ENCODE measurements at regions not wholly inside any gene's neighbourhood (a gene's known extent, or its start where the extent isn't known, plus 50 kb on each side); places are given as distances from the start of the nearest gene placed in this dataset.
"Not testable (repeated sequence)": the region's sequence is repeated elsewhere in the genome, so short reads cannot be mapped to it uniquely, and the experiment has no call there.

DNA sequence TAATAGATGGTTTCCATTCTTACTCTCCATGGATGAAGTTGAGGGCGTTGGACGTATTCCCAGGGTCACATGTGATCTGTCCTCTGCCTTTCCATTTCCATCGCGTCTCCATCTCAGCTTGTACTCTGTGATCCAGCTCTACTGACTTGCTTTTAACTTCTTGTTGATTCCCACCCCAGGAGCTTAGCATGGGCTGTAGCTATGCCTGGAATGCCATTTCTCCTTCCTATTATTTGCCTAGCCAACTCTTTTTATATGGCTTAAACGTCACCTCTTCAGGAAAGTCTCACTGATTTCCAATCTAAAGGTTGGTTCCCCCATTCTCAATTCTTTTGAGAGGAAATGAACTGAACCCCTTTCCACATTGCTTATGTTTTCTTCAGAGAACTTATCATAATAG, 475.9 kb downstream of the XYLT1 start:
- no peaks in the 10 kb centered on the region for H3K36me3 Mint-ChIP-seq (ENCODE audit: insufficient read depth, unreplicated experiment)
- peaks cover 26% of the 10 kb centered on the region for H3K9me3 Mint-ChIP-seq (ENCODE audit: low read depth, unreplicated experiment)
- DNase-seq = no peak
- intact Hi-C loops (cut with micrococcal nuclease; ENCODE audit: unreplicated experiment) = no loop called here
- H3K27me3 Mint-ChIP-seq (ENCODE audit: unreplicated experiment) = no peaks in the 10 kb centered on the region
- no peak overlapping the region for H3K27ac Mint-ChIP-seq (ENCODE audit: unreplicated experiment)
- no peak overlapping the region for H3K4me3 Mint-ChIP-seq (ENCODE audit: low read depth, unreplicated experiment)
- no TSS peak for BruUV-seq (replicated peaks)
- TF ChIP-seq, protein P1, sequence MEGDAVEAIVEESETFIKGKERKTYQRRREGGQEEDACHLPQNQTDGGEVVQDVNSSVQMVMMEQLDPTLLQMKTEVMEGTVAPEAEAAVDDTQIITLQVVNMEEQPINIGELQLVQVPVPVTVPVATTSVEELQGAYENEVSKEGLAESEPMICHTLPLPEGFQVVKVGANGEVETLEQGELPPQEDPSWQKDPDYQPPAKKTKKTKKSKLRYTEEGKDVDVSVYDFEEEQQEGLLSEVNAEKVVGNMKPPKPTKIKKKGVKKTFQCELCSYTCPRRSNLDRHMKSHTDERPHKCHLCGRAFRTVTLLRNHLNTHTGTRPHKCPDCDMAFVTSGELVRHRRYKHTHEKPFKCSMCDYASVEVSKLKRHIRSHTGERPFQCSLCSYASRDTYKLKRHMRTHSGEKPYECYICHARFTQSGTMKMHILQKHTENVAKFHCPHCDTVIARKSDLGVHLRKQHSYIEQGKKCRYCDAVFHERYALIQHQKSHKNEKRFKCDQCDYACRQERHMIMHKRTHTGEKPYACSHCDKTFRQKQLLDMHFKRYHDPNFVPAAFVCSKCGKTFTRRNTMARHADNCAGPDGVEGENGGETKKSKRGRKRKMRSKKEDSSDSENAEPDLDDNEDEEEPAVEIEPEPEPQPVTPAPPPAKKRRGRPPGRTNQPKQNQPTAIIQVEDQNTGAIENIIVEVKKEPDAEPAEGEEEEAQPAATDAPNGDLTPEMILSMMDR (IDR thresholded peaks at IDR 0.05; ENCODE audit: unreplicated experiment) = no peak
- H3K4me1 Mint-ChIP-seq (ENCODE audit: low read depth, unreplicated experiment) = no peaks in the 10 kb centered on the region
- CTCF ChIA-PET = no interaction called here

DNA sequence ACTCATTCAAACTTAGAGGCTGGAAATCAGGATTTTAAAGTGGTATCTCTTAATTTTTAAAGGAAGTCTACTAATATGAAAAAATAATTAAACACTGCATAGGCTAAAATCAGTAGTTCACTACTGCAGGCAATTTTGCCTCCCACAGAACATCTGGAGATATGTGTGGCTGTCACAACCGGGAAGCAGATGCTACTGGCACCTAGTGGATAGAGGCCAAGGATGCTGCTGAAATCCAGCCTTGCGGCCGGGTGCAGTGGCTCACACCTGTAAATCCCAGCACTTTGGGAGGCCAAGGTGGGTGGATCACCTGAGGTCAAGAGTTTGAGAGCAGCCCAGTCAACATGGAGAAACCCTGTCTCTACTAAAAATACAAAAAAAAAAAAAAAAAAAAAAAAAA, 473.9 kb downstream of the XYLT1 start:
- no peak overlapping the region for H3K4me3 Mint-ChIP-seq (ENCODE audit: low read depth, unreplicated experiment)
- no peak for DNase-seq
- H3K27me3 Mint-ChIP-seq (ENCODE audit: unreplicated experiment) = no peaks in the 10 kb centered on the region
- H3K27ac Mint-ChIP-seq (ENCODE audit: unreplicated experiment) = no peak overlapping the region
- CTCF ChIA-PET = no interaction called here
- peaks cover 22% of the 10 kb centered on the region for H3K9me3 Mint-ChIP-seq (ENCODE audit: low read depth, unreplicated experiment)
- TF ChIP-seq, protein P1 (IDR thresholded peaks at IDR 0.05; ENCODE audit: unreplicated experiment) = no peak
- H3K36me3 Mint-ChIP-seq (ENCODE audit: insufficient read depth, unreplicated experiment) = no peaks in the 10 kb centered on the region
- no peaks in the 10 kb centered on the region for H3K4me1 Mint-ChIP-seq (ENCODE audit: low read depth, unreplicated experiment)
- intact Hi-C loops (cut with micrococcal nuclease; ENCODE audit: unreplicated experiment) = no loop called here
- no TSS peak for BruUV-seq (replicated peaks)

DNA sequence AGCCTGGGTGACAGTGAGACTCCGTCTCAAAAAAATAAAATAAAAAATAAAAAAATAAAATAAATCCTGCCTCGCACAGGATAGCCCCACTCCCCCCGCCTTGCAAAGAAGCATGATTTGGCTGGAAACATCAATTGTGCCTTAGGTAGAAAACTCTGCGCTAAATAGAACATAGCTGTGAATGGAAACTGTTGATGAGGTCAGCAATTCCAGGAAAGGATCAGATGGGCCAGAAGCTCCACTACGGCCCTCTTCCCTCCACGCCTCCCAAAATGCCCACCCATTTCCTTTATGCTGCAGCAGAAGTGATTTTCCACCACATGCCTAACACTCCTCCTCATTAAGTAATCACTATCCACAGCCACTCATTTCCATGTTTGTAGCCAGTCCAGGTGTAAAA, 473.4 kb downstream of the XYLT1 start:
- CTCF ChIA-PET = no interaction called here
- Mint-ChIP-seq H3K27me3 (ENCODE audit: unreplicated experiment) (no peaks in the 10 kb centered on the region), H3K9me3 (ENCODE audit: low read depth, unreplicated experiment) (peaks cover 18% of the 10 kb centered on the region), H3K27ac (ENCODE audit: unreplicated experiment) (no peak overlapping the region), H3K36me3 (ENCODE audit: insufficient read depth, unreplicated experiment) (no peaks in the 10 kb centered on the region), H3K4me3 (ENCODE audit: low read depth, unreplicated experiment) (no peak overlapping the region), H3K4me1 (ENCODE audit: low read depth, unreplicated experiment) (no peaks in the 10 kb centered on the region)
- intact Hi-C loops (cut with micrococcal nuclease; ENCODE audit: unreplicated experiment) = no loop called here
- TF ChIP-seq, protein P1 (IDR thresholded peaks at IDR 0.05; ENCODE audit: unreplicated experiment) = no peak
- DNase-seq = no peak
- no TSS peak for BruUV-seq (replicated peaks)

DNA sequence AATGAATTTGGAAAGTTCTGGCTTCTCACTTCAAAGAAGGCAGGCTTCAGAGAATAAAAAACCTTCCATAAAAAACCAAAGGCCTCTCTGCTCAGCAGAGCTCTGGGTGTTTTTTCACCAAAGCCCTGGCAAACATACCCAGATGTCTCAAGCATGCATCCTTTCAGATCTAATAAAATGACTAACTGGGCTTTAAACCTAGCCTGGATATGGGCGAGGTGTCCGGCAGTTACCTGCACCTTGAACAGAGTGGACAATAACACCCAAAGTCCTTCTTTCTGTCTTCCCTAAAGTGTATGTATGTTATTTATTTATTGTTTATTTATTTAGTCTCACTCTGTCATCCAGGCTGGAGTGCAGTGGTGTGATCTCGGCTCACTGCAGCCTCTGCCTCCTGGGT, 469.3 kb downstream of the XYLT1 start:
- Mint-ChIP-seq H3K4me1 (ENCODE audit: low read depth, unreplicated experiment) (no peaks in the 10 kb centered on the region), H3K9me3 (ENCODE audit: low read depth, unreplicated experiment) (peaks cover 10% of the 10 kb centered on the region), H3K27ac (ENCODE audit: unreplicated experiment) (no peak overlapping the region), H3K4me3 (ENCODE audit: low read depth, unreplicated experiment) (no peak overlapping the region), H3K36me3 (ENCODE audit: insufficient read depth, unreplicated experiment) (no peaks in the 10 kb centered on the region), H3K27me3 (ENCODE audit: unreplicated experiment) (no peaks in the 10 kb centered on the region)
- intact Hi-C loops (cut with micrococcal nuclease; ENCODE audit: unreplicated experiment) = no loop called here
- TF ChIP-seq, protein P1 (IDR thresholded peaks at IDR 0.05; ENCODE audit: unreplicated experiment) = no peak
- no TSS peak for BruUV-seq (replicated peaks)
- CTCF ChIA-PET = no interaction called here
- DNase-seq = no peak

DNA sequence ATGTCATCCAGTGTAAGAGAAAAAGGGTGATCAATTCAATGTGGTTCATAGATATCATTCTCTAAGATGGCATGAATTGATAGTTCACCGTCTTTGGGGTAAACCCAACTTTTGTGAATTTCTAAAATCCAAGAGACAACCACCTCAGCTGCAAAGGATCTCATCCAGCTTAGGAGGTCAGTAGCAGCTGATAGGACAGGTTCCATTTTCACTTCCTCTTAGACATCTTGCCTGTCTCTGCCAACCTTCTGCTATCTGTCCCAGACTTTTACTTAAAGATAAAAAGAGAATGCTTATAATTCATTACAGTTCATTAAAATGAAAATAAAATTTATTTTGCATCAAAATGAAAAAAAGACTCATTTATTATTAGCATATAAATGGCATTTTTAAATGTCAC, 468.2 kb downstream of the XYLT1 start:
- Mint-ChIP-seq H3K36me3 (ENCODE audit: insufficient read depth, unreplicated experiment) (no peaks in the 10 kb centered on the region), H3K27ac (ENCODE audit: unreplicated experiment) (no peak overlapping the region), H3K4me1 (ENCODE audit: low read depth, unreplicated experiment) (no peaks in the 10 kb centered on the region), H3K9me3 (ENCODE audit: low read depth, unreplicated experiment) (peaks cover 12% of the 10 kb centered on the region), H3K4me3 (ENCODE audit: low read depth, unreplicated experiment) (no peak overlapping the region), H3K27me3 (ENCODE audit: unreplicated experiment) (no peaks in the 10 kb centered on the region)
- DNase-seq = no peak
- intact Hi-C loops (cut with micrococcal nuclease; ENCODE audit: unreplicated experiment) = loop anchor here (1.0 kb wide), 1 partner anchor 13 kb away; no protein-coding TSS in a partner anchor
- BruUV-seq (replicated peaks) = no TSS peak
- TF ChIP-seq, protein P1 (IDR thresholded peaks at IDR 0.05; ENCODE audit: unreplicated experiment) = no peak
- CTCF ChIA-PET = no interaction called here

DNA sequence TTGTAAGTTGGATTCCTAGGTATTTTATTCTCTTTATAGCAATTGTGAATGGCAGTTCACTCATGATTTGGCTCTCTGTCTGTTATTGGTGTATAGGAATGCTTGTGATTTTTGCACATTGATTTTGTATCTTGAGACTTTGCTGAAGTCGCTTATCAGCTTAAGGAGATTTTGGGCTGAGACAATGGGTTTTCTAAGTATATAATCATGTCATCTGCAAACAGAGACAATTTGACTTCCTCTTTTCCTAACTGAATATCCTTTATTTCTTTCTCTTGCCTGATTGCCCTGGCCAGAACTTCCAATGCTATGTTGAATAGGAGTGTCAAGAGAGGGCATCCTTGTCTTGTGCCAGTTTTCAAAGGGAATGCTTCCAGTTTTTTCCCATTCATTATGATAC, 464.8 kb downstream of the XYLT1 start:
- intact Hi-C loops (cut with micrococcal nuclease; ENCODE audit: unreplicated experiment); H3K36me3 Mint-ChIP-seq (ENCODE audit: insufficient read depth, unreplicated experiment); H3K4me3 Mint-ChIP-seq (ENCODE audit: low read depth, unreplicated experiment); H3K27ac Mint-ChIP-seq (ENCODE audit: unreplicated experiment); DNase-seq; H3K4me1 Mint-ChIP-seq (ENCODE audit: low read depth, unreplicated experiment); BruUV-seq (replicated peaks); H3K27me3 Mint-ChIP-seq (ENCODE audit: unreplicated experiment); CTCF ChIA-PET: not testable (repeated sequence)
- H3K9me3 Mint-ChIP-seq (ENCODE audit: low read depth, unreplicated experiment) = peaks cover 14% of the 10 kb centered on the region
